Sigmoid colon (tissue), 4 donors: ENCODE measurements at regions not wholly inside any gene's neighbourhood (a gene's known extent, or its start where the extent isn't known, plus 50 kb on each side); places are given as distances from the start of the nearest gene placed in this dataset.

ENCODE experiments used
- CTCF ChIP-seq, 4 experiments: fragments of 450-650 bp in 3 of 4; fragments of 200-600 bp in 1 of 4; IDR thresholded peaks; one replicate each; pipeline ENCODE4 v1.5.1; 2016 to 2019; ENCODE audit warnings: antibody characterized with exemption in 4 of 4, mild to moderate bottlenecking in 3 of 4, moderate library complexity in 2 of 4
- EP300 ChIP-seq, 4 donors: sonication (generic); formaldehyde crosslinking; IDR thresholded peaks; one replicate each; pipeline ENCODE4 v1.6.1; 2017; ENCODE audit warnings: antibody characterized with exemption in 4 of 4
- POLR2A ChIP-seq, 2 donors: fragments of 450-650 bp; IDR thresholded peaks; one replicate each; pipeline ENCODE4 v1.6.1; 2016; ENCODE audit warnings: antibody characterized with exemption in 2 of 2, mild to moderate bottlenecking in 2 of 2, moderate library complexity in 2 of 2
- POLR2AphosphoS5 ChIP-seq, 4 donors: sonication (generic); formaldehyde crosslinking; IDR thresholded peaks; one replicate each; pipeline ENCODE4 v1.6.1; 2017; ENCODE audit warnings: antibody characterized with exemption in 4 of 4

GRCh38 chr4:163591614-163592020 lies 97.1 kb downstream of the TMA16 start:
- TF ChIP-seq CTCF (IDR thresholded peaks at IDR 0.05) (no peak), POLR2A (IDR thresholded peaks at IDR 0.05) (no peak), EP300 (IDR thresholded peaks at IDR 0.05) (no peak), POLR2AphosphoS5 (IDR thresholded peaks at IDR 0.05) (no peak)
